Fibroblast of villous mesenchyme (primary cell): ENCODE measurements at regions not wholly inside any gene's neighbourhood (a gene's known extent, or its start where the extent isn't known, plus 50 kb on each side); places are given as distances from the start of the nearest gene placed in this dataset.

ENCODE experiments used
- DNase-seq: peaks from one replicate; pipeline ENCODE4 v3.0.0-alpha.2; 2010; ENCODE audit warnings: low read depth
- H3K4me3 ChIP-seq: 2 replicates; pipeline ENCODE4 v1.5.1; 2011; ENCODE audit warnings: low read depth, mild to moderate bottlenecking, low read length
- TF ChIP-seq, protein P1 (sequence below): IDR thresholded peaks from 2 replicates; pipeline ENCODE4 v1.5.1; 2012; ENCODE audit warnings: low read depth, mild to moderate bottlenecking, low read length; ENCODE audit not compliant: insufficient read depth

DNA sequence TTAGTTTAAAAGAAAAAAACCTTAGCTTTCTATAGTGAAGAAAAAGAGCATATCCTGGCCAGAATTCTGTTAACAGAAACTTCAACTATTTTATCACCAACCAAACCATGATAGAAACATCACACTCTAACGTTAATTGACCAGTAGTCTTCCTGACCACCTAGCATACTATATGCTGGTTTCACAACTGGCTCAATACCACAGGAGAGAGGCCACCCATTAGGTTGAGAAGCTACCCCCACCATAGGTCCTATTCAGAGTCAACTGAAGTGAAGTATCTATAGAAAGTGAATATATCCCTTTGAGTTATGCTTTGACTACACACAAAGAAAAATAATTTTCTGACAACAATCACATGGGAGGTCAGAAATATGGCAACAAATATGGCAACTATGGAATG lies 85.2 kb upstream of the STK17B start:
- DNase-seq, result no peak
- H3K4me3 ChIP-seq, result no peak overlapping the region
- TF ChIP-seq, protein P1, sequence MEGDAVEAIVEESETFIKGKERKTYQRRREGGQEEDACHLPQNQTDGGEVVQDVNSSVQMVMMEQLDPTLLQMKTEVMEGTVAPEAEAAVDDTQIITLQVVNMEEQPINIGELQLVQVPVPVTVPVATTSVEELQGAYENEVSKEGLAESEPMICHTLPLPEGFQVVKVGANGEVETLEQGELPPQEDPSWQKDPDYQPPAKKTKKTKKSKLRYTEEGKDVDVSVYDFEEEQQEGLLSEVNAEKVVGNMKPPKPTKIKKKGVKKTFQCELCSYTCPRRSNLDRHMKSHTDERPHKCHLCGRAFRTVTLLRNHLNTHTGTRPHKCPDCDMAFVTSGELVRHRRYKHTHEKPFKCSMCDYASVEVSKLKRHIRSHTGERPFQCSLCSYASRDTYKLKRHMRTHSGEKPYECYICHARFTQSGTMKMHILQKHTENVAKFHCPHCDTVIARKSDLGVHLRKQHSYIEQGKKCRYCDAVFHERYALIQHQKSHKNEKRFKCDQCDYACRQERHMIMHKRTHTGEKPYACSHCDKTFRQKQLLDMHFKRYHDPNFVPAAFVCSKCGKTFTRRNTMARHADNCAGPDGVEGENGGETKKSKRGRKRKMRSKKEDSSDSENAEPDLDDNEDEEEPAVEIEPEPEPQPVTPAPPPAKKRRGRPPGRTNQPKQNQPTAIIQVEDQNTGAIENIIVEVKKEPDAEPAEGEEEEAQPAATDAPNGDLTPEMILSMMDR, result no peak

DNA sequence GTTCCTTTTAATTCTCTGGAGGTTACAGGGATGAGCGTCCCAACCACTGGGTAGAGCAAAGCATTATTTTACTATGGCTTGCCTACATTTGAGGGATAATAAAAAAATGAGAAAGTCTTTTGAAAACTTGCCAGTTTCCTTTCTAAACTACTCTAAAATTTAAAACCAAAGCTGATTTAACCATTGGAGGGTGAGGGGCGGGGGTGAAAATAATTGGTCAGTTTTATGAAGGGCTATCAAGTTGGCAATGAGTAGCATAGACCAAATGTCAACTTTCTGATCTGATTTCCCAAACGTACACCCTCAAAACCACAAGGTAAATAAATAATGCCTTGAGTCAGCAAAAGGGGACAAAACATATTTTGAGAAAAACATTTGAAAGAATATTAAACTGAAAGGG lies 85.7 kb upstream of the STK17B start:
- no peak for DNase-seq
- TF ChIP-seq, protein P1, result no peak
- no peak overlapping the region for H3K4me3 ChIP-seq

DNA sequence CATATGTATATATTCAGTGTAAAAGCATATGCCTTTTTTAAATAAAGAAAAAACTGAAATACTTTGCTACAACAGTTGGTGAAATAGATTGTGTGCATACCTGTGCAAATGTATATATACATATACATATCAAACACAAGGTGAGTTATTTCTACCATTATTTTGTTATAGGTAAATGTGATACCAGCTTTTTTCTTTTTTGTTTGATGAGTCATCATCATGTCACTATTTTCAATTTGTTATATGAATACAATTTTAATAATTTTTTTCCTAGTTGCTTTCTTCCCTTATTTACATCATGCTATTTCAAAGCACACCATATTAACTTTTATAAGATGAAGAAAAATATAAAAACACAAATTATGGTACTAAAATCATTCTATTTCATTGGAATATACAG lies 87.0 kb upstream of the STK17B start:
- no peak for DNase-seq
- no peak overlapping the region for H3K4me3 ChIP-seq
- TF ChIP-seq, protein P1, result no peak

DNA sequence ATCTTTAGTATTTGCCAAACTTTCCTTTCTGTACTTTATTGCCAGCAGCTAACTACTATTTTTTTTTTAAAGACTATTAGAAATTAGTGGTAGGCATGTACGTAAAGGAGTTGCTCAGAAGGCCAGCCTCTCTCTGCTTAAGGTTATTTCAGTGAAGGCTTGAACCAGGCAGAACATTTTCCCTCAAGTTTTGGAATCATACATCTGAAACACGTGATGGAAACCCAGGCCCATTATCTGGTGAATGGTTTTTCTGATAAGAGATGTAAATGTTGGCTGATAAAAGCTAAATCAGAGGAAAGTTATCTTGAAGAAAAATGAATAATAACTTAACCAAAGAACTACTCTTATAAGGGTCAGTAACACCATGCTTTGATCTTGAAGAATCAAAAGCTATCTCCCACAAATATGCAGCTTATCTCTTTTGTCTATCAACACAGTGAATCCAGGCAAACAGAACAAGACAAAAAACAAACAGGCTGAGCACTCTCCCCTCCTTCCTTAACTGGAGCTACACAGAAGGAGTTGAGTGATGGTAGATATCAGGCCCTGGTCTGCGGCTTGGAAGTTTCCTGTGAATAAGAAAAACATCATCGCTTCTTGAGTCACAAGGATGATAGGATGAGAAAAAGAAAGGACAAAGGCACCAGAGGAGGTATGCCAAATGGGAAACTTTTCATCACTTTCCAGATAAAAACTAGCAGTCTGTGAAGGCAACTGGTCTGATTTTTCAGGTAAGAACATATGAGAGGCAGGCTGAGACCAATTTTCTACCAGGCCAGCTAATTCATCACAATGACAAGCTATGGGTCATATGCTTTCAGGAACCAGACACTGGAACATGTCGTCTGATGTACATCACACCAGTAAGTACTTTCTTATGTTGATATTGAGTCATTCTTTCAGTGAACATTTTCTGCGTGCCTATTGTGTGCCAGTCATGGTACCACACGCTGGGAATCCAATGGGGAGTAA lies 88.4 kb upstream of the STK17B start:
- H3K4me3 ChIP-seq, result no peak overlapping the region
- DNase-seq, result peak; percentile 86
- TF ChIP-seq, protein P1, result no peak

DNA sequence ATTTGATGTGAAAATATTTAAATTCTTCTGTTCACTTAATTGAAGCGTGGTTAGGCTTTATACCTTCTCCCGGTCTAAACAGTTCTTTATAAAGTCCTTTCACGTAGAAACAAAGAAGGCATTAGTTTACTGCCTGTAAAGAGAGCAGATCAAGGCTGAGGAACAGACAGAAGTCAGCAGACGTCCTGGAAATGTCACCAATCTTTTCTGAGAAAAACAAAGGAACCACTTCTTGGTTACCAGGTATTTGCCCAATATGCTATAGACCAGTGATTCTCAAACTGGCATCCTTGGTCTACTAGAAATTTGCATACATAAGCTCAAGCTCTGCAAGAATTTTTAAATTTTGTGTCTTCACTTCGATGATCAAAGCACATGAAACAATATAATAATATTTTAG lies 89.2 kb upstream of the STK17B start:
- TF ChIP-seq, protein P1, result no peak
- no peak overlapping the region for H3K4me3 ChIP-seq
- DNase-seq, result no peak

DNA sequence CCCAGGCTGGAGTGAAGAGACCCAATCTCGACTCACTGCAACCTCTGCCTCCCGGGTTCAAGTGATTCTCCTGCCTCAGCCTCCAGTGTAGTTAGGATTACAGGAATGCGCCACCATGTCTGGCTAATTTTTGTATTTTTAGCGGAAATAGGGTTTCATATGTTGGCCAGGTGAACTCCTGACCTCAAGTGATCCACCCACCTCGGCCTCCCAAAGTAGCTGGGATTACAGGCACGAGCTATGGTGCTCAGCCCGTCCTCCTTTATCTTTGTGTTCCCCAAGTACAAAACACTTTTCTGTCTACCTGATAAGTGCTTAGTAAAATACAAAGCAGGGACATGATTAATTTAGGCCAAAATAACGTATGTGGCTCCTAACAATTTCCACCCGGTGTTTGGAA lies 91.2 kb upstream of the STK17B start:
- TF ChIP-seq, protein P1, result no peak
- H3K4me3 ChIP-seq, result no peak overlapping the region
- DNase-seq, result no peak
